SK-N-MC (cell line): ENCODE measurements at regions not wholly inside any gene's neighbourhood (a gene's known extent, or its start where the extent isn't known, plus 50 kb on each side); places are given as distances from the start of the nearest gene placed in this dataset.

Source experiments
- EZH2 ChIP-seq: fragments of 200-600 bp; sonication (generic); IDR thresholded peaks from one replicate; pipeline ENCODE4 v1.6.1; 2017; ENCODE audit warnings: antibody characterized with exemption
- FOXP2 ChIP-seq: optimal IDR thresholded peaks from 2 replicates; pipeline ENCODE3; 2011; ENCODE audit warnings: mild to moderate bottlenecking, moderate library complexity; ENCODE audit not compliant: insufficient read depth; ENCODE audit errors: extremely low read length, control extremely low read depth
- POLR2AphosphoS5 ChIP-seq: IDR thresholded peaks from 2 replicates; pipeline ENCODE4 v1.6.1; 2012; ENCODE audit warnings: mild to moderate bottlenecking, low read depth, low read length, borderline replicate concordance

GRCh38 chr7:106538638-106539037, 122.3 kb downstream of the CCDC71L start:
- no peak for TF ChIP-seq POLR2AphosphoS5
- no peak for TF ChIP-seq EZH2
- no peak for TF ChIP-seq FOXP2
